GM21723 (cell line): ENCODE measurements at regions not wholly inside any gene's neighbourhood (a gene's known extent, or its start where the extent isn't known, plus 50 kb on each side); places are given as distances from the start of the nearest gene placed in this dataset.

ENCODE experiments used
- ATAC-seq: cut with Tn5 transposase; IDR thresholded peaks from one replicate; pipeline ENCODE4 v1.9.1; 2021; ENCODE audit warnings: mild to moderate bottlenecking, moderate library complexity; ENCODE audit not compliant: unreplicated experiment

- ATAC-seq, result no peak
Measured at GRCh38 chrX:21056622-21057021, 317.6 kb upstream of the CNKSR2 start.

GRCh38 chrX:21047034-21047455, 327.2 kb upstream of the CNKSR2 start:
- ATAC-seq, result no peak

DNA sequence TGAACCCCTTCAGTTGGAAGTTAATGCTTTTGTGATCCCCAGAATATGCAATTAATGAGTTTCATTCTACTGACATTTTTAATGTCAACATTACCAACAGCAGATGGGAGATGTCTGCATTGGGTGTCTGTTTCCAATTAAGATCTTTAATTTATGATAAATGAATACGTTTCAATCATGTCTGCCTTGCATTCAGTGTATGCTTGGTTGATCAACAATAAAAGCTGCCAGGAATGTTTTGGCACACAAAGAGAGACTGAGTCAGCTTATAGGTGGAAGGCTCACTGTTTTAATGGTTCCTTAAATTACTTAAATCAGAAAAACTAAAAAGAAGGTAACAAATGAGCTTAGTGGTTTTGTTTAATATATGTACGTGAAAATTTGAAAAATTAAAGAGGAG, 359.9 kb upstream of the CNKSR2 start:
- no peak for ATAC-seq

- ATAC-seq, result no peak
Measured at GRCh38 chrX:21004835-21005234, 369.4 kb upstream of the CNKSR2 start.

- no peak for ATAC-seq
Measured at GRCh38 chrX:20995829-20996228, 378.4 kb upstream of the CNKSR2 start.

DNA sequence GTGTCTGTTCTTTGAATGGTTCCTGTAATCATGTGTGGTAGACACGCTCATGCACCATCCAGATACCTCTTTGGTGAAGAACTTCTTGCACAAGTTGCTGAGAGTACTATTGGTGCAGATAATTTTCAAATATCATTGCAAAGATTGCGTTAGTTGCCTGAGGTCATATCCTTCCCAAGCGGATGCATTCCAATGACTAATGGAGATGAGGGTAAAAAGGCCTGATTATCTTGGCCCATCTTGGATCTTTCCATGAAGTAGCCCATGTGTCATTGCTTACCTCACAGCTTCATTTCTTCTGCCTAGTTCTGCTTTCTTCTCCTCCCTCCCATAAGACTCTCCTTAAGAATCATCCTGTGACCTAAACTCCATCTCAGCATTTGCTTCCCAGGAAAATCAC, 384.9 kb upstream of the CNKSR2 start:
- ATAC-seq, result no peak

DNA sequence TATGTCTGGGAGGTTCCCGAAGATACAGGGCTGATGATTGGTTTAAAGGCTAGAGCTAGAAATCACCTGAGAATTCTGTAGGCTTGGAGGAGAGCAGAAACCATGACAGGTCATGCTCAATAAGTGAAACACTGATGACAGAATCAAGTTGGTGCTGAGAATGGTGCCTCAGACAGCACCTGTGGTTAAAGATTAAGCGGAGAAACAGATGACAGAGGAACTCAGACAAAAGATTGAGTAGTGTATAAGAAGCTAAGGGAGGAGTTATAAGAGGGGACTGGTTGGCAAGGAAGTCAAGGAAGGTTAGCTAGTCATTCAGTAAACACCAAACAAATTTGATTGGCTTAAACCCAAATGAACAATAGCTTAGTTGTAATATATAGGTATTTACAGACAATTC, 385.4 kb upstream of the CNKSR2 start:
- no peak for ATAC-seq

DNA sequence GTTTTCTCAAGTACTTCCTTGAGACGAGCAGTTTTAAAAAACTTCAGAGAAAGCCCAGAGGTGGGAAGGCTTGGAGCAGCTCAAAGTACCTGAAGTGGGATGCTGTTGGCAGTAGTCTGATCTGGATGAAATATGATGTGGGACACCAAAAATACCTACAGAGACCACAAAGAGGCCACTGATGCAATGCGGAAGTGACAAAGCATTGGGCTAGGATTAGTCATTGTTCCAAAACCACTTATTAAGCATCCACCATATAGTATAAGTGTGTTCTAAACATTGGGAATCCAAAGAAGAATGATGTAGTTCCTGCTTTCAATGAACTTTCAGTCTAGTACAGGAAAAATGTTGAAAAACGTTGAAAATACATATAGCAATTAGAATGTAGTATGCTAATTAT, 386.1 kb upstream of the CNKSR2 start:
- ATAC-seq, result no peak

- no peak for ATAC-seq
Measured at GRCh38 chrX:20980426-20980825, 393.8 kb upstream of the CNKSR2 start.

- no peak for ATAC-seq
Measured at GRCh38 chrX:20974326-20974725, 399.9 kb upstream of the CNKSR2 start.

- ATAC-seq, result no peak
Measured at GRCh38 chrX:20973038-20973437, 401.2 kb upstream of the CNKSR2 start.

GRCh38 chrX:20971250-20971649, 403.0 kb upstream of the CNKSR2 start:
- no peak for ATAC-seq

DNA sequence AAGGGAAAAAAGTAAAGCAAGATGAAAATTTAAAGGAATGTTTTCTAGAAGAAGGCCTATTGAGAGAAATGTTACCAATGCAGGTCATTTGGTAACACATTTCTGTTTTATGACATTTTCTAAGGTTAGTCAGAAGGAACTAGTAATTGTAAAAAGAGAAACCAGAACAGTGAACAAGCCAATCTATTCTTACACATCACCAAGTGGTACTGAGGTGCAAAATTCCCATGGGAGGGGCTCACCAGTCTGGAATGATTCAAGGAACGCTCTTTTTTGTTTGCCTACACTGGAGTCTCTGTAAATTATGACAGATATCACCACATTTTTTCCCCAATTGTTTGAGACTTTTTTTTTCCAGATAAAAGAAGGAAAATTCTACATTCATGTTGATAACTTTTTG, 404.7 kb upstream of the CNKSR2 start:
- no peak for ATAC-seq

DNA sequence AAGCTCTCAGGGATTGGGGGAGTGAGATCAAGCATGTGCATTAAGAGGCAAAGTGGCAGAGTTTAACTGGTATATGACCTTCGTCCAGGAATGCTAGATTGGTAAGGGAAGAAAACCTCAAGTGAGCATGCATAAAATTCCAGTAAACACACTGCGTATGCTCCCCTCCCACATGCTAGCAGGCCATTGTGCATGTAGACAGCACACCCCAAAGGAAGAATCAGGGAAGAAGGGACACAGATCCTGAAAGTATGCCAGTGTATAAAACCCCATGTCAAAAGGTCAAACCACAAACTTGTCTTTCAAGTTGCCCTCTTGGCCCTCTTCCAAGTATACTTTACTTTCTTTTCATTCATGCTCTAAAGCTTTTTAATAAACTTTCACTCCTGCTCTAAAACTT, 405.2 kb upstream of the CNKSR2 start:
- ATAC-seq, result no peak

DNA sequence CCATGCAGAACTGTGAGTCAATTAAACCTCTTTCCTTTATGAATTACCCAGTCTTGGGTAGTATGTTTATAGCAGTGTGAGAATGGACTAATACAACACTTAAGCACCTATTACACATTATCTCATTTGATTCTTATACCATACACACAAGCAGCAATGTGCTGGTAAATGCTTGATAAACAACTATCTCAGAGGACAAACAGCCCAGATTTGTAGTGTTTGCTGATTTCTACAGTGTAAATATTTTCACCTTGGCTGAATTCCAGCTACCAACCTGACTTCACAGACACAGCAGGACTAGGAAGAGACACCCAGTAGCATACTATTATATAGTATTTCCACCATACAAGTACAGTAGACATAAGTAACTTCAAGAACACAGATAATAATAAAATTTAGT, 406.5 kb upstream of the CNKSR2 start:
- no peak for ATAC-seq

GRCh38 chrX:20965270-20966044, 408.8 kb upstream of the CNKSR2 start:
- ATAC-seq, result no peak

GRCh38 chrX:20954014-20954413, 420.2 kb upstream of the CNKSR2 start:
- ATAC-seq, result no peak

GRCh38 chrX:20952180-20952579, 422.0 kb upstream of the CNKSR2 start:
- ATAC-seq, result no peak

- no peak for ATAC-seq
Measured at GRCh38 chrX:20951016-20951810, 423.0 kb upstream of the CNKSR2 start.

- ATAC-seq, result no peak
Measured at GRCh38 chrX:20947411-20947912, 426.8 kb upstream of the CNKSR2 start.

DNA sequence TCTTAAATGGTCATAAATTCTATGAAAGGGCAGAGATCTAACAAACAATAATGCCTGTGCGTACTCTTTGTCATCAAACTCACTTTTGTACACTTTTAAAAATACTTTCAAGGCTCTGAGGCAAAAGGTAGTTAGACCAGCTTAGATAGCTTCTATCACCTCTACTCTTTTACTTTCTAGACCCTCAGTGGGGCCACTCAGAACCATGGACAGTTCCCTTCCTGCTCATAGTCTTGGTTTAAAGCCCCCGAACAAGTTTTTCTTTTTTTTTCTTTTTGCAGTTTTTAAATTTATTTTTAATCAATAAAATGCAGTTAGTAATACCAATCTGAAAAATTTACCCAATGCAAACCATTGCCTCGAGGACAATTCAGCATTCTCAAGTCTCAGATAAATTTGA, 460.5 kb upstream of the CNKSR2 start:
- ATAC-seq, result no peak

DNA sequence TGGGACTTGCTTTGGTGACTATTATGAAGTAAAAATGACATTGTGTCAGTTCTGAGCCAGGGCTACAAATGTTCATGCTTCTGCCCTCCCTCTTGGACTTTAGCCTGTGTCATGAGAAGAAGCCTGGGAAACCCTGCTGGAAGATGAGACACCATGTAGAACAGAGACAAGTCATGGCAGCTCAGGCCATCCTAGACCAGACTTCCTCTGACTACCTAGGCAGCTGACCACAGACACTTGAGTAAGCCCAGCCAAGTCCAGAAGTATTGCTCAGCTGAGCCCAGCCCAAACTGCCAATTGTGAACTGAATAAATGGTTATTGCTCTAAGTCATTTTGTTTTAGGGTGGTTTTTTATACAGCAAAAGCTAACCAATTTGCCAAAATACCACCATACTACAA, 467.6 kb upstream of the CNKSR2 start:
- ATAC-seq, result no peak
